ENCODE measurements at regions not wholly inside any gene's neighbourhood (a gene's known extent, or its start where the extent isn't known, plus 50 kb on each side); places are given as distances from the start of the nearest gene placed in this dataset.

GRCh38 chr6:8269872-8270454 is 165.4 kb downstream of the SLC35B3 start:
- Histone ChIP-seq H3K36me3 (no peaks in the 10 kb centered on the region), H3K9me3 (peaks cover 0 to 2% (median 0%) of the 10 kb centered on the region in 4 donors), H3K4me3 (no peak overlapping the region), H3K27ac (no peak overlapping the region), H3K4me1 (no peaks in the 10 kb centered on the region), H3K27me3 (no peaks in the 10 kb centered on the region)
- TF ChIP-seq POLR2A (IDR thresholded peaks at IDR 0.05) = no peak
- no peak for TF ChIP-seq POLR2AphosphoS5 (IDR thresholded peaks at IDR 0.05)
- no peak for TF ChIP-seq EP300 (IDR thresholded peaks at IDR 0.05)
- TF ChIP-seq, protein P1, sequence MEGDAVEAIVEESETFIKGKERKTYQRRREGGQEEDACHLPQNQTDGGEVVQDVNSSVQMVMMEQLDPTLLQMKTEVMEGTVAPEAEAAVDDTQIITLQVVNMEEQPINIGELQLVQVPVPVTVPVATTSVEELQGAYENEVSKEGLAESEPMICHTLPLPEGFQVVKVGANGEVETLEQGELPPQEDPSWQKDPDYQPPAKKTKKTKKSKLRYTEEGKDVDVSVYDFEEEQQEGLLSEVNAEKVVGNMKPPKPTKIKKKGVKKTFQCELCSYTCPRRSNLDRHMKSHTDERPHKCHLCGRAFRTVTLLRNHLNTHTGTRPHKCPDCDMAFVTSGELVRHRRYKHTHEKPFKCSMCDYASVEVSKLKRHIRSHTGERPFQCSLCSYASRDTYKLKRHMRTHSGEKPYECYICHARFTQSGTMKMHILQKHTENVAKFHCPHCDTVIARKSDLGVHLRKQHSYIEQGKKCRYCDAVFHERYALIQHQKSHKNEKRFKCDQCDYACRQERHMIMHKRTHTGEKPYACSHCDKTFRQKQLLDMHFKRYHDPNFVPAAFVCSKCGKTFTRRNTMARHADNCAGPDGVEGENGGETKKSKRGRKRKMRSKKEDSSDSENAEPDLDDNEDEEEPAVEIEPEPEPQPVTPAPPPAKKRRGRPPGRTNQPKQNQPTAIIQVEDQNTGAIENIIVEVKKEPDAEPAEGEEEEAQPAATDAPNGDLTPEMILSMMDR (IDR thresholded peaks at IDR 0.05) = no peak
- no peak for ATAC-seq (ENCODE audit: low FRiP score in 2 of 2)
- no peak for DNase-seq
- 22 to 37% methylated on average over 2 of the region's 2 CpGs for WGBS, 2 donors

GRCh38 chr6:8269094-8269493 is 166.3 kb downstream of the SLC35B3 start:
- H3K9me3 ChIP-seq = peaks cover 0 to 2% (median 0%) of the 10 kb centered on the region in 4 donors
- H3K4me1 ChIP-seq = no peaks in the 10 kb centered on the region
- H3K4me3 ChIP-seq = no peak overlapping the region
- H3K27me3 ChIP-seq = no peaks in the 10 kb centered on the region
- ATAC-seq (ENCODE audit: low FRiP score in 2 of 2) = no peak
- DNase-seq = no peak
- TF ChIP-seq POLR2AphosphoS5 (IDR thresholded peaks at IDR 0.05) = no peak
- peak overlapping the region in 2 of 4 donors; percentile 11 to 22 for H3K27ac ChIP-seq
- 73 to 94% methylated on average over 2 of the region's 2 CpGs for WGBS, 2 donors
- H3K36me3 ChIP-seq = no peaks in the 10 kb centered on the region

- H3K27me3 ChIP-seq = no peaks in the 10 kb centered on the region
- H3K9me3 ChIP-seq = peaks cover 0 to 2% (median 0%) of the 10 kb centered on the region in 4 donors
- TF ChIP-seq, protein P1 (IDR thresholded peaks at IDR 0.05) = no peak
- TF ChIP-seq POLR2A (IDR thresholded peaks at IDR 0.05) (no peak), EP300 (IDR thresholded peaks at IDR 0.05) (no peak), POLR2AphosphoS5 (IDR thresholded peaks at IDR 0.05) (no peak)
- WGBS, 2 donors = 64 to 75% methylated on average over 9 of the region's 9 CpGs
- H3K27ac ChIP-seq = peak overlapping the region in 1 of 4 donors; percentile 22
- H3K4me1 ChIP-seq = no peaks in the 10 kb centered on the region
- H3K4me3 ChIP-seq = no peak overlapping the region
- DNase-seq (no peak), ATAC-seq (ENCODE audit: low FRiP score in 2 of 2) (no peak)
- H3K36me3 ChIP-seq = no peaks in the 10 kb centered on the region
Measured at GRCh38 chr6:8268606-8269005, 166.3 kb upstream of the EEF1E1 start.

GRCh38 chr6:8268156-8268555 is 165.8 kb upstream of the EEF1E1 start:
- no peak overlapping the region for H3K27ac ChIP-seq
- H3K27me3 ChIP-seq = no peaks in the 10 kb centered on the region
- no peak for ATAC-seq (ENCODE audit: low FRiP score in 2 of 2)
- no peak for TF ChIP-seq POLR2AphosphoS5 (IDR thresholded peaks at IDR 0.05)
- TF ChIP-seq EP300 (IDR thresholded peaks at IDR 0.05) = peak in 2 of 4 donors; percentile 11 to 33
- 43 to 53% methylated on average over 1 of the region's 1 CpG for WGBS, 2 donors
- H3K4me3 ChIP-seq = no peak overlapping the region
- DNase-seq = no peak
- peaks cover 0 to 2% (median 0%) of the 10 kb centered on the region in 4 donors for H3K9me3 ChIP-seq
- H3K36me3 ChIP-seq = no peaks in the 10 kb centered on the region
- no peaks in the 10 kb centered on the region for H3K4me1 ChIP-seq

DNA sequence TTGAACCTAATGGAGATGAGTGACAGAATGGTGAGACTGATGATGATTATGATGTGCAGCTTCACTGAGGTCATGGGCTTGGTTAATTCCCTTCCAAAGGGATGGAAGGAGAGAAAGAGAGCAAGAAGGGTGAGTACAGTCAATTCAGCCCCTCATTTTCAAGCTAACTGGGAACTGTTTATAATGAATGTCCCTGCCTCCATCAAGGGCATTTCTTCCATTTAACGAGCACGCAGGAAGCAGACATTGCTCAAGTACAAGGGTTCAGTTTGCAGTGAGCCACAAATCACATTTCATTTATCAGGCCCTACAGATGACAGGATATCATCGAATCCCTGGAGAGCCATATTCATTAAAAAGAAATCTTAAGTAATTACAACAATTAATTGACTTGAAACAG is 158.3 kb upstream of the EEF1E1 start:
- Histone ChIP-seq H3K9me3 (no peaks in the 10 kb centered on the region), H3K4me3 (no peak overlapping the region), H3K4me1 (no peaks in the 10 kb centered on the region), H3K36me3 (no peaks in the 10 kb centered on the region), H3K27me3 (no peaks in the 10 kb centered on the region), H3K27ac (no peak overlapping the region)
- DNase-seq (no peak), ATAC-seq (ENCODE audit: low FRiP score in 2 of 2) (no peak)
- WGBS, 2 donors = 57 to 74% methylated on average over 3 of the region's 3 CpGs
- TF ChIP-seq POLR2A (IDR thresholded peaks at IDR 0.05) = no peak
- no peak for TF ChIP-seq POLR2AphosphoS5 (IDR thresholded peaks at IDR 0.05)
- TF ChIP-seq, protein P1 (IDR thresholded peaks at IDR 0.05) = no peak
- no peak for TF ChIP-seq EP300 (IDR thresholded peaks at IDR 0.05)

GRCh38 chr6:8246403-8246802 is 144.1 kb upstream of the EEF1E1 start:
- Histone ChIP-seq H3K4me3 (no peak overlapping the region), H3K27ac (no peak overlapping the region), H3K36me3 (no peaks in the 10 kb centered on the region), H3K4me1 (no peaks in the 10 kb centered on the region), H3K27me3 (no peaks in the 10 kb centered on the region), H3K9me3 (no peaks in the 10 kb centered on the region)
- TF ChIP-seq POLR2AphosphoS5 (IDR thresholded peaks at IDR 0.05) (no peak), EP300 (IDR thresholded peaks at IDR 0.05) (no peak), POLR2A (IDR thresholded peaks at IDR 0.05) (no peak)
- TF ChIP-seq, protein P1 (IDR thresholded peaks at IDR 0.05) = no peak
- WGBS, 2 donors = 76 to 88% methylated on average over 2 of the region's 2 CpGs
- DNase-seq = no peak
- ATAC-seq (ENCODE audit: low FRiP score in 2 of 2) = no peak
